ENCODE measurements at regions not wholly inside any gene's neighbourhood (a gene's known extent, or its start where the extent isn't known, plus 50 kb on each side); places are given as distances from the start of the nearest gene placed in this dataset.

GRCh38 chr2:225130093-225130492 lies 87.8 kb upstream of the DOCK10 start:
- DNase-seq (ENCODE audit: low spot score): no peak
- Histone ChIP-seq H3K4me1 (ENCODE audit: control insufficient read depth in 4 of 4, insufficient read depth in 4 of 4, low read length in 3 of 4) (no peaks in the 10 kb centered on the region), H3K4me3 (ENCODE audit: low read depth in 1 of 3, low read length in 3 of 3) (no peak overlapping the region), H3K9me3 (ENCODE audit: control insufficient read depth in 4 of 4, low read length in 3 of 4) (peaks cover 0 to 3% (median 0%) of the 10 kb centered on the region in 4 donors), H3K9ac (ENCODE audit: low read depth in 1 of 2, low read length in 2 of 2) (no peak overlapping the region), H3K36me3 (ENCODE audit: control insufficient read depth in 4 of 4, insufficient read depth in 3 of 4, low read depth in 1 of 4, low read length in 3 of 4) (no peaks in the 10 kb centered on the region), H3K27me3 (ENCODE audit: control insufficient read depth in 4 of 4, insufficient read depth in 4 of 4, low read length in 3 of 4) (no peaks in the 10 kb centered on the region), H3K27ac (ENCODE audit: low read depth in 1 of 2, low read length in 2 of 2) (no peak overlapping the region)
- no peak for TF ChIP-seq NR2F2 (IDR thresholded peaks at IDR 0.05)
- no peak for TF ChIP-seq FOXA1 (IDR thresholded peaks at IDR 0.05)
- TF ChIP-seq ATF3 (IDR thresholded peaks at IDR 0.05): no peak
- no peak for TF ChIP-seq CTCF (IDR thresholded peaks at IDR 0.05; ENCODE audit: low read depth, low read length, missing input control)
- no peak for TF ChIP-seq SP1 (IDR thresholded peaks at IDR 0.05)
- no peak for TF ChIP-seq HNF4A (conservative IDR thresholded peaks at IDR 0.05)
- no peak for TF ChIP-seq RAD21 (IDR thresholded peaks at IDR 0.05)
- TF ChIP-seq TAF1 (conservative IDR thresholded peaks at IDR 0.05): no peak
- no peak for TF ChIP-seq HNF4G (IDR thresholded peaks at IDR 0.05)
- no peak for TF ChIP-seq GABPA (IDR thresholded peaks at IDR 0.05 in 1 of 2, conservative IDR thresholded peaks at IDR 0.05 in 1 of 2)

- H3K9ac ChIP-seq (ENCODE audit: low read depth in 1 of 2, low read length in 2 of 2): no peak overlapping the region
- no peaks in the 10 kb centered on the region for H3K4me1 ChIP-seq (ENCODE audit: control insufficient read depth in 4 of 4, insufficient read depth in 4 of 4, low read length in 3 of 4)
- WGBS: 82% methylated on average over 7 of the region's 7 CpGs
- H3K27ac ChIP-seq (ENCODE audit: low read depth in 1 of 2, low read length in 2 of 2): no peak overlapping the region
- H3K27me3 ChIP-seq (ENCODE audit: control insufficient read depth in 4 of 4, insufficient read depth in 4 of 4, low read length in 3 of 4): no peaks in the 10 kb centered on the region
- DNase-seq (ENCODE audit: low spot score): no peak
- H3K4me3 ChIP-seq (ENCODE audit: low read depth in 1 of 3, low read length in 3 of 3): no peak overlapping the region
- no peak for TF ChIP-seq EGR1 (IDR thresholded peaks at IDR 0.05; ENCODE audit: low read depth in 2 of 2)
- no peak for TF ChIP-seq SP1 (IDR thresholded peaks at IDR 0.05)
- no peak for TF ChIP-seq MAX (IDR thresholded peaks at IDR 0.05)
- TF ChIP-seq YY1 (IDR thresholded peaks at IDR 0.05): no peak
- no peak for TF ChIP-seq ATF3 (IDR thresholded peaks at IDR 0.05)
- TF ChIP-seq ZBTB33 (IDR thresholded peaks at IDR 0.05): no peak
- no peak for TF ChIP-seq GABPA (IDR thresholded peaks at IDR 0.05 in 1 of 2, conservative IDR thresholded peaks at IDR 0.05 in 1 of 2)
- TF ChIP-seq NR2F2 (IDR thresholded peaks at IDR 0.05): no peak
- no peak for TF ChIP-seq JUND (IDR thresholded peaks at IDR 0.05)
- TF ChIP-seq HNF4G (IDR thresholded peaks at IDR 0.05): no peak
- TF ChIP-seq REST (IDR thresholded peaks at IDR 0.05): no peak
- TF ChIP-seq FOXA1 (IDR thresholded peaks at IDR 0.05): no peak
- no peak for TF ChIP-seq RAD21 (IDR thresholded peaks at IDR 0.05)
- peaks cover 0 to 3% (median 0%) of the 10 kb centered on the region in 4 donors for H3K9me3 ChIP-seq (ENCODE audit: control insufficient read depth in 4 of 4, low read length in 3 of 4)
- H3K36me3 ChIP-seq (ENCODE audit: control insufficient read depth in 4 of 4, insufficient read depth in 3 of 4, low read depth in 1 of 4, low read length in 3 of 4): no peaks in the 10 kb centered on the region
Measured at GRCh38 chr2:225124311-225125017, 82.2 kb upstream of the DOCK10 start.

All from liver (tissue), 8 donors.